A549 (cell line): ENCODE measurements at regions not wholly inside any gene's neighbourhood (a gene's known extent, or its start where the extent isn't known, plus 50 kb on each side); places are given as distances from the start of the nearest gene placed in this dataset.

Experiments
- FOSB ChIP-seq: fragments of 250-450 bp; sonication (Bioruptor Pico); IDR thresholded peaks from 2 replicates; pipeline ENCODE4 v1.5.0; 2020; ENCODE audit warnings: mild to moderate bottlenecking, moderate library complexity
- FOSL2 ChIP-seq, 2 experiments: fragments of 450-650 bp in 1 of 2; fragments of >200 bp in 1 of 2; sonication (Bioruptor Twin) in 1 of 2; formaldehyde crosslinking; IDR thresholded peaks; 2 replicates each; pipeline versions ENCODE4 v1.5.0 to v1.6.1; 2016 to 2020; ENCODE audit warnings: mild to moderate bottlenecking in 1 of 2, moderate library complexity in 1 of 2
- POLR2A ChIP-seq: IDR thresholded peaks from 2 replicates; pipeline ENCODE4 v1.6.1; 2012; ENCODE audit warnings: mild to moderate bottlenecking, low read length
- RAD21 ChIP-seq, 2 experiments: fragments of >200 bp in 1 of 2; sonication (Bioruptor Twin) in 1 of 2; formaldehyde crosslinking in 1 of 2; IDR thresholded peaks in 1 of 2; conservative IDR thresholded peaks in 1 of 2; 2 replicates in 1 of 2; 3 replicates in 1 of 2; pipeline ENCODE4 v1.6.1; 2012 to 2018; ENCODE audit warnings: inconsistent platforms in 1 of 2
- TP53 ChIP-seq: fragments of 250-450 bp; sonication (Bioruptor Pico); IDR thresholded peaks from 2 replicates; pipeline ENCODE4 v1.5.0; 2021; ENCODE audit warnings: mild to moderate bottlenecking, moderate library complexity
- TF ChIP-seq, protein P1 (sequence below): fragments of >200 bp; sonication (Bioruptor Twin); formaldehyde crosslinking; IDR thresholded peaks from 3 replicates; pipeline ENCODE4 v1.5.1; 2016
- TF ChIP-seq, protein P2 (sequence below): fragments of 450-650 bp; IDR thresholded peaks from 2 replicates; pipeline ENCODE4 v1.6.1; 2014; ENCODE audit warnings: antibody characterized with exemption

DNA sequence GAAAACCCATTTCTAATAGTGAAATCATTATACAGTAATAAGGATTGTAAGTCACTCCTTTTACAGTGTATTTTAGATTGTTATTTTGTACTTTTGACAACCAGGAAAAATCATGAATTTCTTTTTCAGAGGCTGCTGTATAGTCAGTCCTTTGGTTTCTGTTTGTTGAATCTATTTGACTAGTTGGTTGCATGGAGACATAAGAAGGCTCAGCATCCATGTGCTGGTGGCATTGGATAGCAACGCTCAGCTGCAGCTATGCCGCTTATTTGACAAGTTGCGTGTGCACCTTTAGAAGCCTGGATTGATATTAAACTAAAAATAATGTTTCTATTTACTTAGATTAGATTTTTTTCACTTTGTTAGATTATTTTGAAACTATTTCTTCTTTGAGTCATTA lies 254.1 kb upstream of the SYT4 start:
- TF ChIP-seq, protein P1, sequence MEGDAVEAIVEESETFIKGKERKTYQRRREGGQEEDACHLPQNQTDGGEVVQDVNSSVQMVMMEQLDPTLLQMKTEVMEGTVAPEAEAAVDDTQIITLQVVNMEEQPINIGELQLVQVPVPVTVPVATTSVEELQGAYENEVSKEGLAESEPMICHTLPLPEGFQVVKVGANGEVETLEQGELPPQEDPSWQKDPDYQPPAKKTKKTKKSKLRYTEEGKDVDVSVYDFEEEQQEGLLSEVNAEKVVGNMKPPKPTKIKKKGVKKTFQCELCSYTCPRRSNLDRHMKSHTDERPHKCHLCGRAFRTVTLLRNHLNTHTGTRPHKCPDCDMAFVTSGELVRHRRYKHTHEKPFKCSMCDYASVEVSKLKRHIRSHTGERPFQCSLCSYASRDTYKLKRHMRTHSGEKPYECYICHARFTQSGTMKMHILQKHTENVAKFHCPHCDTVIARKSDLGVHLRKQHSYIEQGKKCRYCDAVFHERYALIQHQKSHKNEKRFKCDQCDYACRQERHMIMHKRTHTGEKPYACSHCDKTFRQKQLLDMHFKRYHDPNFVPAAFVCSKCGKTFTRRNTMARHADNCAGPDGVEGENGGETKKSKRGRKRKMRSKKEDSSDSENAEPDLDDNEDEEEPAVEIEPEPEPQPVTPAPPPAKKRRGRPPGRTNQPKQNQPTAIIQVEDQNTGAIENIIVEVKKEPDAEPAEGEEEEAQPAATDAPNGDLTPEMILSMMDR, result no peak
- TF ChIP-seq FOSL2 (IDR thresholded peaks at IDR 0.05), result no peak
- TF ChIP-seq FOSL2 (CRISPR knock-in tag; IDR thresholded peaks at IDR 0.05), result no peak
- TF ChIP-seq TP53 (CRISPR knock-in tag), result no peak
- TF ChIP-seq, protein P2, sequence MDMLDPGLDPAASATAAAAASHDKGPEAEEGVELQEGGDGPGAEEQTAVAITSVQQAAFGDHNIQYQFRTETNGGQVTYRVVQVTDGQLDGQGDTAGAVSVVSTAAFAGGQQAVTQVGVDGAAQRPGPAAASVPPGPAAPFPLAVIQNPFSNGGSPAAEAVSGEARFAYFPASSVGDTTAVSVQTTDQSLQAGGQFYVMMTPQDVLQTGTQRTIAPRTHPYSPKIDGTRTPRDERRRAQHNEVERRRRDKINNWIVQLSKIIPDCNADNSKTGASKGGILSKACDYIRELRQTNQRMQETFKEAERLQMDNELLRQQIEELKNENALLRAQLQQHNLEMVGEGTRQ, result no peak
- TF ChIP-seq RAD21 (conservative IDR thresholded peaks at IDR 0.05 in 1 of 2, IDR thresholded peaks at IDR 0.05 in 1 of 2), result no peak
- no peak for TF ChIP-seq FOSB (CRISPR knock-in tag)
- no peak for TF ChIP-seq POLR2A
